Astrocyte (in vitro differentiated cells and primary cell): ENCODE measurements at regions not wholly inside any gene's neighbourhood (a gene's known extent, or its start where the extent isn't known, plus 50 kb on each side); places are given as distances from the start of the nearest gene placed in this dataset.

Experiments
- DNase-seq: peaks from one replicate; pipeline ENCODE4 v3.0.0-alpha.2; 2010; ENCODE audit warnings: low read depth
- FAIRE-seq: peaks from 2 replicates; lab custom pipeline; 2011; peaks lifted over from hg19 to GRCh38; lab: Jason Lieb, UNC
- H2AFZ ChIP-seq: 2 replicates; pipeline ENCODE4 v1.6.0; 2012; ENCODE audit warnings: low read depth, low read length, inconsistent platforms
- H3K27ac ChIP-seq: 2 replicates; pipeline ENCODE4 v1.5.1; 2011; ENCODE audit warnings: low read depth, low read length, inconsistent platforms
- H3K27me3 ChIP-seq: 2 replicates; pipeline ENCODE4 v1.6.0; 2011; ENCODE audit warnings: low read length, inconsistent platforms; ENCODE audit not compliant: insufficient read depth
- H3K36me3 ChIP-seq: 2 replicates; pipeline ENCODE4 v1.5.1; 2011; ENCODE audit warnings: low read length, inconsistent platforms; ENCODE audit not compliant: insufficient read depth
- H3K4me1 ChIP-seq: 2 replicates; pipeline ENCODE4 v1.5.1; 2011; ENCODE audit warnings: low read length, inconsistent platforms; ENCODE audit not compliant: insufficient read depth
- H3K4me2 ChIP-seq: 2 replicates; pipeline ENCODE4 v1.6.0; 2012; ENCODE audit warnings: low read length, inconsistent platforms
- H3K4me3 ChIP-seq: 2 replicates; pipeline ENCODE4 v1.5.1; 2011; ENCODE audit warnings: low read depth, mild to moderate bottlenecking, low read length, inconsistent platforms; ENCODE audit not compliant: insufficient read depth
- H3K79me2 ChIP-seq: 2 replicates; pipeline ENCODE4 v1.6.0; 2012; ENCODE audit warnings: mild to moderate bottlenecking, low read length, inconsistent platforms; ENCODE audit not compliant: insufficient read depth
- H3K9ac ChIP-seq: 2 replicates; pipeline ENCODE4 v1.6.0; 2012; ENCODE audit warnings: mild to moderate bottlenecking, low read length, inconsistent platforms
- H3K9me3 ChIP-seq: 2 replicates; pipeline ENCODE4 v1.5.1; 2012; ENCODE audit warnings: low read depth, mild to moderate bottlenecking, low read length, inconsistent platforms; ENCODE audit not compliant: insufficient read depth
- H4K20me1 ChIP-seq: 2 replicates; pipeline ENCODE4 v1.6.0; 2012; ENCODE audit warnings: low read length, inconsistent platforms; ENCODE audit not compliant: insufficient read depth
- H3K27ac Mint-ChIP-seq: one replicate; pipeline ENCODE4 v1.8.0; 2021; ENCODE audit warnings: mild to moderate bottlenecking, mixed read lengths; ENCODE audit not compliant: unreplicated experiment
- H3K27me3 Mint-ChIP-seq: one replicate; pipeline ENCODE4 v1.8.0; 2021; ENCODE audit warnings: low read depth, mixed read lengths; ENCODE audit not compliant: unreplicated experiment
- H3K36me3 Mint-ChIP-seq: one replicate; pipeline ENCODE4 v1.8.0; 2021; ENCODE audit warnings: low read depth, mixed read lengths; ENCODE audit not compliant: unreplicated experiment
- H3K4me1 Mint-ChIP-seq: one replicate; pipeline ENCODE4 v1.8.0; 2021; ENCODE audit warnings: low read depth, mixed read lengths; ENCODE audit not compliant: unreplicated experiment
- H3K4me3 Mint-ChIP-seq: one replicate; pipeline ENCODE4 v1.8.0; 2021; ENCODE audit warnings: mild to moderate bottlenecking, moderate library complexity, mixed read lengths; ENCODE audit not compliant: unreplicated experiment
- H3K9me3 Mint-ChIP-seq: one replicate; pipeline ENCODE4 v1.8.0; 2021; ENCODE audit warnings: mild to moderate bottlenecking, mixed read lengths; ENCODE audit not compliant: unreplicated experiment
- CTCF ChIP-seq: IDR thresholded peaks from 2 replicates; pipeline ENCODE4 v1.5.1; 2011; ENCODE audit warnings: low read depth, mild to moderate bottlenecking, inconsistent platforms, low read length, moderate library complexity; ENCODE audit not compliant: insufficient read depth
- EZH2 ChIP-seq: IDR thresholded peaks from 2 replicates; pipeline ENCODE4 v1.6.1; 2012; ENCODE audit warnings: mild to moderate bottlenecking, low read length, inconsistent platforms; ENCODE audit not compliant: insufficient read depth

GRCh38 chr20:51095633-51096521, 73.0 kb upstream of the KCNG1 start:
- peaks cover 58% of the 10 kb centered on the region for H3K27me3 ChIP-seq
- no peak overlapping the region for H3K4me3 Mint-ChIP-seq
- H3K4me3 ChIP-seq, result no peak overlapping the region
- FAIRE-seq (no peak), DNase-seq (peak; percentile 6)
- no peak overlapping the region for H3K4me2 ChIP-seq
- no peaks in the 10 kb centered on the region for H3K79me2 ChIP-seq
- no peak for TF ChIP-seq CTCF
- no peak for TF ChIP-seq EZH2
- peaks cover 18% of the 10 kb centered on the region for H3K4me1 Mint-ChIP-seq
- no peaks in the 10 kb centered on the region for H3K36me3 ChIP-seq
- H4K20me1 ChIP-seq, result no peaks in the 10 kb centered on the region
- peaks cover 64% of the 10 kb centered on the region for H3K27me3 Mint-ChIP-seq
- H3K9me3 Mint-ChIP-seq, result peaks cover 2% of the 10 kb centered on the region
- no peak overlapping the region for H3K9ac ChIP-seq
- H3K4me1 ChIP-seq, result no peaks in the 10 kb centered on the region
- H3K9me3 ChIP-seq, result no peaks in the 10 kb centered on the region
- no peak overlapping the region for H2AFZ ChIP-seq
- H3K27ac Mint-ChIP-seq, result peak overlapping the region; percentile 41
- no peak overlapping the region for H3K27ac ChIP-seq
- H3K36me3 Mint-ChIP-seq, result no peaks in the 10 kb centered on the region

- H3K4me1 ChIP-seq, result no peaks in the 10 kb centered on the region
- H3K79me2 ChIP-seq, result no peaks in the 10 kb centered on the region
- Mint-ChIP-seq H3K27ac (peak overlapping the region; percentile 10), H3K27me3 (peaks cover 61% of the 10 kb centered on the region), H3K36me3 (no peaks in the 10 kb centered on the region), H3K4me3 (no peak overlapping the region), H3K4me1 (peaks cover 18% of the 10 kb centered on the region), H3K9me3 (peaks cover 2% of the 10 kb centered on the region)
- FAIRE-seq, result no peak
- H3K9ac ChIP-seq, result no peak overlapping the region
- no peaks in the 10 kb centered on the region for H3K9me3 ChIP-seq
- no peak overlapping the region for H2AFZ ChIP-seq
- no peak overlapping the region for H3K4me2 ChIP-seq
- H3K4me3 ChIP-seq, result no peak overlapping the region
- H4K20me1 ChIP-seq, result no peaks in the 10 kb centered on the region
- TF ChIP-seq CTCF (no peak), EZH2 (no peak)
- no peaks in the 10 kb centered on the region for H3K36me3 ChIP-seq
- H3K27ac ChIP-seq, result no peak overlapping the region
- no peak for DNase-seq
- H3K27me3 ChIP-seq, result peaks cover 62% of the 10 kb centered on the region
Observed at GRCh38 chr20:51094221-51094620, 71.3 kb upstream of the KCNG1 start.

- no peak overlapping the region for H3K4me2 ChIP-seq
- no peaks in the 10 kb centered on the region for H3K9me3 ChIP-seq
- FAIRE-seq, result no peak
- Mint-ChIP-seq H3K9me3 (peaks cover 2% of the 10 kb centered on the region), H3K4me3 (no peak overlapping the region), H3K4me1 (peaks cover 18% of the 10 kb centered on the region), H3K27ac (peak overlapping the region; percentile 47), H3K27me3 (peaks cover 53% of the 10 kb centered on the region), H3K36me3 (no peaks in the 10 kb centered on the region)
- H3K27me3 ChIP-seq, result peaks cover 63% of the 10 kb centered on the region
- no peaks in the 10 kb centered on the region for H4K20me1 ChIP-seq
- TF ChIP-seq CTCF (no peak), EZH2 (no peak)
- no peak for DNase-seq
- H2AFZ ChIP-seq, result no peak overlapping the region
- H3K79me2 ChIP-seq, result no peaks in the 10 kb centered on the region
- no peak overlapping the region for H3K4me3 ChIP-seq
- H3K36me3 ChIP-seq, result no peaks in the 10 kb centered on the region
- H3K9ac ChIP-seq, result no peak overlapping the region
- no peaks in the 10 kb centered on the region for H3K4me1 ChIP-seq
- no peak overlapping the region for H3K27ac ChIP-seq
Observed at GRCh38 chr20:51093240-51093763, 70.4 kb upstream of the KCNG1 start.
